Stimulated activated CD4-positive, alpha-beta T cell treated with anti-CD3 and anti-CD28 coated beads, Interleukin-4, amount 100 ng/mL, for 1 hour (primary cell): ENCODE measurements at regions not wholly inside any gene's neighbourhood (a gene's known extent, or its start where the extent isn't known, plus 50 kb on each side); places are given as distances from the start of the nearest gene placed in this dataset.

ENCODE experiments used
- DNase-seq: peaks from one replicate; pipeline ENCODE4 v3.0.0-alpha.2; 2020

DNA sequence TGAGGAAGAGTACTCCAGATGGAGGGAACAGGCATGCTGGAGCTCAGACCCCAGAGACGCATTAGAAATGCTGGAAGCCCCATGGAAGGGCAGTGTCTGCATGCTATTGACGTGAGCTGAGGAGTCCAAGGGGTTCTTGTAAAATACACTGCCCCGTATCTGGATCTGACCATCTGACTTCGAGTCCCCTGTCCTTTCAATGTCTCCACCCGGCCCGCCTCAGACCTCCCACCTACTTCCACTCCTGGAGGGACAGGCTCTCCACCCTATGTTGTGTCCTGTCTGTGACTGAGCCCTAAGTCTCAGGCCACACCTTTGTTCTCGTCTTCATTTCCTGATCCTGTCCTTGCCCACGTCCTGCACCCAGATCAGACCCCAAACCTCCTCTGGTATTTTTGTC, 496.3 kb downstream of the CDH26 start:
- DNase-seq, result no peak

DNA sequence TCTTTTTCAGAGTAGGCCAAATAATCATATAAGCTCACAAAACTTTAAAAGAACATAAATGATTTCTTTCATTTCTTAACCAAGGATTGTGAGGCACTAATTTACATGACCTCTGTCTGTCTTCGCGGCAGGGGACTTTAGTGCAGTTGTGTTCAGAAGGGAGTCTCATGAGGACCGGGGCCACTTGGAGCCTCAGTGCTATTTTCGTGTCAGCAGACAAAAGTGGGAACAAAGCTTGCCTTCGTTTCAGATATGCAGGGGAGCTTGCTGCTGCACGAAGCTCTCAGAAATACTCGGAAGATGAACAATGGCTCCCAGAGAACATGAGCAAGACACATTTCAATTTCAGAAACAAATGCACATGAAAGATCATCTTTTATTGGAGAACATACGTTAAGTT, 497.0 kb downstream of the CDH26 start:
- DNase-seq, result no peak

- no peak for DNase-seq
These were observed 501.0 kb downstream of the CDH26 start for GRCh38 chr20:60459212-60459611.

GRCh38 chr20:60461993-60462392, 503.8 kb downstream of the CDH26 start:
- DNase-seq, result no peak

- no peak for DNase-seq
These were observed 505.6 kb downstream of the CDH26 start for GRCh38 chr20:60463798-60464197.

- no peak for DNase-seq
These were observed 507.2 kb downstream of the CDH26 start for GRCh38 chr20:60465439-60465838.

DNA sequence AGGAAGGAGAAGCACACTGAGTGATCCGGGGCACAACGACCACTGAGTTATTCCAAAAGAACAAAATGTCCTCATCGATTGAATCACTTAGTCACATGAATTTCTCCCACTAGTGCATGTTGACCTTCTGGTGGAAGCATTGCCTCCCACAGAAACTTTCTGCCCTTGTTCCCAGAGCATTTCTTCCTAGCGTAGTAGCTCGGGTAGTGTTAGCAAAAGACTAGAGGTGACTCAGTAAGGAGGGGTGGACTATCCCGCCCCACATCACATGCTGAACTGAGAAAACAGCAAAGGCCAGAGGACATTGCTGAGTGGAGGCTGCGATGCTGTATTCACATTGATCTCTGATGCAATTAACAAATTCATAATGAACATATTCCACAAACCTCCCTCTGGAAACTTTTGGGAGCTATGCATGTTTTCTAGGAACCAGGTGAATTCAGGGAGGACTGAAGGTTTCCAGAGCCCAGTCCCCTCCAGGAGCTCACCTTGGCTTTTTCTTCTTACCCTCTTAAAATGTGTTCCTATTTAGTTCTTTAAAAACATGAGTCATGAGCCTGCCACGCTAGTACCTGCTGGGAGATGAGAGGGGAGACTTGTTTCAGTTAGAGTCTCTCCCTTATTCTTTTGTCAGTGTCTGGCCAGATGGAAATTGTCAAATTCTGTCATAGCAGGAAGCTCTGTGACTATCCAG, 507.9 kb downstream of the CDH26 start:
- no peak for DNase-seq

- DNase-seq, result no peak
These were observed 508.4 kb downstream of the CDH26 start for GRCh38 chr20:60466687-60467022.

- no peak for DNase-seq
These were observed 508.9 kb downstream of the CDH26 start for GRCh38 chr20:60467078-60467477.

DNA sequence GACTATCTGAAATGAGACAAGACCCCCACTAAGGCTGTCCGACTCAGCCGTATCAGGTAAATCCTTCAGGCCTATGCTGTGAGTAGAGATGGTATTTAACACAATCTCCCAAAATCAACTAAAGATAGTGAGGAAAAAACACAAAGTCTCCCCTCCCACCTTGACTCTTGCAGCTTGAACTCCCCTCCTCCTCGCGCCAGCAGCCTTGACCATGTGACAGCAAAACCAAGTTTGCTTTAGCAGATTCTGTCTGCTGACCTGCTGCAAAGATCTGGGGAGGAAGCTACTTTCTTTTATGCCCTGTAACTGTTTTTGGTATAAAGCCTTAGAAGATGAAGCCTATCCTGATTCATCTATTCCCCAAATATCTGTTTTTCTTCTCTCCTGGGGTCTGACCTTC, 509.5 kb downstream of the CDH26 start:
- no peak for DNase-seq

- DNase-seq, result no peak
These were observed 511.6 kb downstream of the CDH26 start for GRCh38 chr20:60469829-60470228.

DNA sequence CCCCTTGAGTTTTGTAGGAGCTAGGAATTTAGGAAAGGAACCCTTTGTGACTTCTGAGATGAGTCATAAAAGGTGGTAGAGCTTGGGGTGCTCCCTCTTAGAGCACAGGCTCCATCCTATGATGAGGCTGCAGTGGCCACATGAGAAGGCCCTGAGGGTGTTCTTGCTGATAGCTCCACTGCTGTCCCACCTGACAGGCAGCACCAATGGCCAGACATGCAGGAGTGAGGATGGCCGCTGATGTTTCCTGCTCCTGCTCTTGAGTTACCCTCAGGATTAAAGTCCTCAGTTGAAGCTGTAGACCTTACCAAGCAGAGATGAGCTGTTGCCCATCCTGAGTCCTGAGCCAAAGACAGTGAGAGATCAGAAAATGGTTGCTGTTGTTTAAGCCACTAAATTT, 512.1 kb downstream of the CDH26 start:
- no peak for DNase-seq

DNA sequence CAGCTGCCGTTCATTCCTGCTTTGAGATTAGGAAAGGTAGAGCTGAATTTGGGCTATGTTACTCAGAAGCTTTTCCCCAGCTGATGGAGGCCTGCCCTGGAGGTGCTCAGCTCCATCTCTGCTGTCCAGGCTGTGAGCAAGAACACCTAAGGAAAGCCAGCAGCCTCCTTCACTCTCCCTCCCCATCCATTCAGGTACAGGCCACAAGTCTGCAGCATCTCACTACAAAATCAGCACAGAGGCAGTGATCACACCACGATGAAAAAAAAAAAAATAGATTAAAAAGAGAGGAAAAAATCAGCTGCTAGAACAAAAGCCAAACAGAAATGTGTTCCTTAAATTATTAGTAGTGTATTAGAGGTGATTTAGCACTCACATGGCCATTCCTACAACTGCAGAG, 515.0 kb downstream of the CDH26 start:
- DNase-seq, result no peak

DNA sequence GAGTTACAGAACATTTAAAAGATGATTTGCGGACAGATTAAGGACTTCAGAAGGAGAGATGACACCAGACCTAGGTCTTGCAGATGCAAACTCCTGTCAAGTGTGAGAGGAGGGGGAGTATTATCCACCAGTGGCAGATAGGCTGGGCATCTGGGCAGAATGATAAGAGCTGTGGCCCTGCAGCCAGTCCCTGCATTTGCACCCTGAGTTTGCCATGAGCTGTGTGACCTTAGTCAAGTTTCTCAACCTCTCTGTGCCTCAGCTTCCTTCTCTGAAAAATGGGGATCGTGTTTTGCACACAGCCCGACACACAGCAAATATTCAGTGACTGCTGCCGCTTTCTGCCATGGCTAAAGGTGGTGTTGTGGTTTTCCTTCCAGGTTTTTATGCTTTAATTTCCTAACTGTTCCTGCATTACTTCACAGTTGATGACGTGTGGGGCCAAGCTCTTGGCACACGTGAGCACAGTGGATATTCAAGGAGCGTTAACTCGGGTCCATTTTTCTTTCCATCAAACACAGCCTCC, 516.2 kb downstream of the CDH26 start:
- no peak for DNase-seq

DNA sequence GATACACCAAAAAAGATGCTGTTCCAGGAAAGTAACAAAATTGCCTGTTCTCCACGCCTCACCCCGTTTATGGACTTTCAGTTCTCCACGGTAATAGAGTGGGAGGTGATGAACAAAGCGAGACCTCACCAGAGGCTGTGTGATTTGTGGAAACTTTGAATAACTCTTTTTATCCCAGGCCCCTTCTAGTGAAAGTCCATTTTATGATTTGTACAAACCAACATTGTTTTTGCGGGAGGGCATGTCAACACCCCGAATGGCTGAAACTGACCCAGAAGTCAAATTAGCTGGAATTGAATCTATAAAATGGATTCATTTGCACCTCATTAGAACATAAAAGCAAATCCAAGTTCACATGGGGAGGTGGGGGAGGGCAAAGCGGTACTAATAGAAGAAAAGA, 517.8 kb downstream of the CDH26 start:
- no peak for DNase-seq

- no peak for DNase-seq
These were observed 519.7 kb downstream of the CDH26 start for GRCh38 chr20:60477958-60478357.

GRCh38 chr20:60478533-60478932, 520.3 kb downstream of the CDH26 start:
- DNase-seq, result no peak

DNA sequence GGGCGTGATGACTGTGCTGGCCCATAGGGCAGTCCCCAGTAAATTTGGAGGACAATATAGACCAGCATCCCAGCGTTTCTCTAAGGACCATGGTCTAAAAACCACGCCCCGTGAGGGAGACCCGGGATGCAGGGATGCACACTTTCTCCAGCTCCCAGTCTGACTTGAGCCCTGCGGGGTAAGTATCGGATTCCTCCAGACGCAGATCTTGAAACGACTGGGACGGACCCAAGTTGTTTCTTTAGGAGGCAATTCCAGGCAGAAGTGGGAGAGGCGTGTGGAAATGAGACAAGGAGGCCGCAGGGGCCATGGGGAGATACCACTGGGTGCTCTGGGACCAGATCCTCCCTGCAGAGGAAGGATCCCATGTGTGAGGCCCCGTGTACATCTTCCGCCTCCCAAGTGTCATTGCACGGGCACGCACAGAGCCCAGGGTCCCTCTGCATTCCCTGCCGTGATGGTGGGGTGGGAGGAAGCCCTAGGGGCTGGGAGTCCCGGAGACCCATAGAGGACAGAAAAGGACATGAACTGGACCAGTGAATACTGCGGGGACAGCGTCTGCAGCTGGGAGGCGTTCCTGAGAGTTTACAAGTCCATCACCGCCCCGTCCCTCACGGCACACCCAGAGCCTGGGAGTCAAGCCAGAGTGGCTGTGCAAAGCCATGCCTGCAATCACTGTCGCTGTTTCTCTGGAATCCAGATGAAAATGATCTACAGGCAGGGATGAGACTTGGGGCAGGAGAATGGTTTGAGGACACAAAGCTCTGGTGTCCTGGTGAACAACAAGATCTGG, 522.9 kb downstream of the CDH26 start:
- DNase-seq, result no peak

DNA sequence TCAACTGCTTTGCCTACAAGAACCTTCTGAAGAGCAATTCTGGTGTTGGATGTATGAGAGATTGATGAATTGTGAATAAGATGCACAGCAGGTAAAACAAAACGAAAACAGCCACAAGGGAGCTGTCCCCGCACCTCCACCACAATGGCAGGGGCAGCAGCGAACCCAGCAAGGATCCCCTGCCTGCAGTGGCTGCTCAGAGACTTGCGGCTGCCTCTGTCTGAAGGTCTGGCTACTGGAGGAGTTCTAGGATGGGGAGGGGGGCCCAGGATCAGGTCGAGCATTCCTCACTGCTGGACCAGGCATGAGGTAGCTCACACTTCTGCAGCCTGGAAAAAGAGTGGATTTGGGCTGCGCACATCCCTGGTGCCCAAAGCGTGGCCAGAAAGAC, 523.5 kb downstream of the CDH26 start:
- DNase-seq, result no peak

DNA sequence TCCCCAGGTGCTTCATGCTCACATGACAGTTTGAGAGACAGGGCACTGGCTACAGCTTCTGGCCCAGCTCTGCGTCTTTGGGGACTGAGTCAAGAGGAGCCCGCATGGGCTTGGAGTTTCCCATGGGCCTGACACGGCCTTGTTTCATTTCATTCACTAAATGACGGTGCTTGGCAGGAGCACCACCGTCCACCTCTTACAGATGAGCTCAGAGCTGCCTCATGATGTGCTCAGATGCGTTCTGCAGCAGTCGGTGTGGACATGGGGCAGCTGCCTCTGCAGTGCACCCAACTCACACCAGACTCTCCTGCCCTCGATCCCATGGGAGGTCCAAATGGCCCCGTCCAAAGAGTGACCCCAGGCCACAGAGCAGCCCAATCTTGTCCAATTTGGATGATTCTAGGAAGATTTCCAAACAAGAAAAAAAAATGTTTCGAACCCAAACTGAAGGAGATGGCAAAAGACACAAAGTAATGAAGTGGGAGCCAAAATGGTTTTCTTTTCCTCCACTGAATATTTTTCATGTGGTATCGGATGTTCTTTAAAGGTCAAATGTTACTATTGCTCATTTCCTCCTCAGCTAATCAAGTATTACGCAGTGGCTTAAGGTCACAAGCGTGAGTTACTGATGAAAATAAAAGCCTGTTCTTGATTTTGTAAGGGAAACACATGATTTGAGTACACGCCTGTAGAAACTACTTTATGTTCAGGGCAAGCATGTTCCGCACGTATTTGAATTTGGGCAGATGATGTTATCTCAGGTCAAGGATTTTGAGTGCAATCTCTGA, 524.2 kb downstream of the CDH26 start:
- DNase-seq, result no peak

DNA sequence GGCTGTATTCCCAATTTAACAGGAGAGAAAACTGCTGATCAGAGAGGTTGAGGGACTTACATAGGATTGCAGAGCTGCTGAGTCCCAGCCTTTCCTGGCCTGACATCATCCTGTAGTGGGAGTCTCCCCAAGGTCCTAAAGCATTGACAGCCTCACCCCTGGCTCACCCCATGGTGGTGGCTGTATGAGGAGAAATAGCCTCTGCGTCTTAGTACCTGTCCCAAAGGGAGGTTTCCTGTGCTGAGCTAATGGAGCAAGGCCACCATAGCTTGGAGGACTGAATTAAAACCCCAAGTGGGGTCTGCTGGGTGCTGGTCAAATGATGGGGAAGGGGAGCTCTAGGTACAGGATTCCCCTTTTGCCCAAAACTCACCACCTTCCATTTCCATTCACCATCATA, 525.1 kb downstream of the CDH26 start:
- no peak for DNase-seq

DNA sequence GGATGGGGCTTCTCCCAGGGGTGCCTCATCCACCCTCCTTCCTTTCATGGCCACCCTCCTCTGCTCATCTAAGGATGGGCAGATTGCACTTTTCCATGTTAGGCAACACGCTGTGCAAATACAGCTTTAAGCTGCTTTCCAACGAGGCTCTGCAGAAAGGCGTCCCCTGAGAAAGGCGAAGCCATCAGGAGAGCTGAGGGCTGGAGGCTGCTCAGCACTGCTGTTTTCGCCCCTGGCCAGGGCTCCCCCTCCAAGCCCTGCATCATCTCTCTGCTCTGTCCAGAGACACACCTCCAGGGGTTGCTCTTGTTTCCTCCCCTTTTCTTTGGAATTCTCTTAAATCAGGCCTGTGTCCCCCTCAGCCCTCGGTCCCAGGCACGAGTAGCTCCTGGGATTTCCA, 526.1 kb downstream of the CDH26 start:
- DNase-seq, result no peak

GRCh38 chr20:60485012-60485760, 527.0 kb downstream of the CDH26 start:
- DNase-seq, result no peak
